ENCODE measurements at regions not wholly inside any gene's neighbourhood (a gene's known extent, or its start where the extent isn't known, plus 50 kb on each side); places are given as distances from the start of the nearest gene placed in this dataset.

GRCh38 chr2:16368328-16368727, 297.3 kb downstream of the CYRIA start:
- ATAC-seq, result no peak
- no peak for TF ChIP-seq GLIS3 (CRISPR knock-in tag; IDR thresholded peaks at IDR 0.05)
- TF ChIP-seq TOX (CRISPR knock-in tag; IDR thresholded peaks at IDR 0.05; ENCODE audit: borderline replicate concordance), result no peak
- TF ChIP-seq CREB5 (CRISPR knock-in tag; IDR thresholded peaks at IDR 0.05; ENCODE audit: low read depth), result no peak
- no peak for TF ChIP-seq SNAI2 (CRISPR knock-in tag; IDR thresholded peaks at IDR 0.05)
- TF ChIP-seq ZNF565 (CRISPR knock-in tag; conservative IDR thresholded peaks at IDR 0.05; ENCODE audit: low read depth), result no peak
- TF ChIP-seq ZC3H10 (CRISPR knock-in tag; IDR thresholded peaks at IDR 0.05), result no peak
- no peak for TF ChIP-seq ZNF70 (CRISPR knock-in tag; IDR thresholded peaks at IDR 0.05)
- no peak for TF ChIP-seq TCF4 (CRISPR knock-in tag; IDR thresholded peaks at IDR 0.05; ENCODE audit: borderline replicate concordance)
- TF ChIP-seq OSR1 (CRISPR knock-in tag; IDR thresholded peaks at IDR 0.05), result no peak

GRCh38 chr2:16365366-16365765, 300.3 kb downstream of the CYRIA start:
- TF ChIP-seq ARNTL (CRISPR knock-in tag; IDR thresholded peaks at IDR 0.05; ENCODE audit: borderline replicate concordance, low read depth) (no peak), CSDC2 (CRISPR knock-in tag; IDR thresholded peaks at IDR 0.05) (no peak), OSR1 (CRISPR knock-in tag; IDR thresholded peaks at IDR 0.05) (no peak), SNAI2 (CRISPR knock-in tag; IDR thresholded peaks at IDR 0.05) (no peak), ZNF8 (CRISPR knock-in tag; IDR thresholded peaks at IDR 0.05) (no peak), PATZ1 (CRISPR knock-in tag; IDR thresholded peaks at IDR 0.05; ENCODE audit: borderline replicate concordance) (no peak), POU6F1 (CRISPR knock-in tag; IDR thresholded peaks at IDR 0.05; ENCODE audit: borderline replicate concordance, low read depth) (no peak), CREB5 (CRISPR knock-in tag; IDR thresholded peaks at IDR 0.05; ENCODE audit: low read depth) (no peak), ZFP3 (CRISPR knock-in tag; IDR thresholded peaks at IDR 0.05) (no peak), ZNF70 (CRISPR knock-in tag; IDR thresholded peaks at IDR 0.05) (no peak), RARB (CRISPR knock-in tag; IDR thresholded peaks at IDR 0.05) (no peak), TSHZ2 (CRISPR knock-in tag; IDR thresholded peaks at IDR 0.05) (no peak), ESRRG (CRISPR knock-in tag; IDR thresholded peaks at IDR 0.05) (no peak), TCF4 (CRISPR knock-in tag; IDR thresholded peaks at IDR 0.05; ENCODE audit: borderline replicate concordance) (no peak), ZNF565 (CRISPR knock-in tag; conservative IDR thresholded peaks at IDR 0.05; ENCODE audit: low read depth) (no peak), ZFP30 (CRISPR knock-in tag; IDR thresholded peaks at IDR 0.05) (no peak), CSRNP3 (CRISPR knock-in tag; IDR thresholded peaks at IDR 0.05) (no peak)
- no peak for ATAC-seq

GRCh38 chr2:16363581-16363980, 302.1 kb downstream of the CYRIA start:
- ATAC-seq, result no peak
- TF ChIP-seq ISL1 (CRISPR knock-in tag; IDR thresholded peaks at IDR 0.05) (no peak), RARB (CRISPR knock-in tag; IDR thresholded peaks at IDR 0.05) (no peak), CREB5 (CRISPR knock-in tag; IDR thresholded peaks at IDR 0.05; ENCODE audit: low read depth) (no peak), ARNTL (CRISPR knock-in tag; IDR thresholded peaks at IDR 0.05; ENCODE audit: borderline replicate concordance, low read depth) (no peak), POU6F1 (CRISPR knock-in tag; IDR thresholded peaks at IDR 0.05; ENCODE audit: borderline replicate concordance, low read depth) (no peak), TCF4 (CRISPR knock-in tag; IDR thresholded peaks at IDR 0.05; ENCODE audit: borderline replicate concordance) (no peak), ZNF565 (CRISPR knock-in tag; conservative IDR thresholded peaks at IDR 0.05; ENCODE audit: low read depth) (no peak), ZFP30 (CRISPR knock-in tag; IDR thresholded peaks at IDR 0.05) (no peak), OSR1 (CRISPR knock-in tag; IDR thresholded peaks at IDR 0.05) (no peak), CSDC2 (CRISPR knock-in tag; IDR thresholded peaks at IDR 0.05) (no peak)
